ENCODE measurements at regions not wholly inside any gene's neighbourhood (a gene's known extent, or its start where the extent isn't known, plus 50 kb on each side); places are given as distances from the start of the nearest gene placed in this dataset.

GRCh38 chr9:107738789-107739188 is 249.2 kb upstream of the KLF4 start:
- TF ChIP-seq EP300 (IDR thresholded peaks at IDR 0.05) (no peak), POLR2AphosphoS5 (IDR thresholded peaks at IDR 0.05) (no peak)
